ENCODE measurements at regions not wholly inside any gene's neighbourhood (a gene's known extent, or its start where the extent isn't known, plus 50 kb on each side); places are given as distances from the start of the nearest gene placed in this dataset.

GRCh38 chr14:44829021-44829420 lies 132.7 kb downstream of the KLHL28 start:
- Histone ChIP-seq H3K27me3 (ENCODE audit: control insufficient read depth, low read length) (no peaks in the 10 kb centered on the region; the same call in 1 of the 2 replicates), H3K79me2 (ENCODE audit: control insufficient read depth, low read length) (no peaks in the 10 kb centered on the region), H3K36me3 (ENCODE audit: control insufficient read depth, low read length) (no peaks in the 10 kb centered on the region), H3K9me2 (replicated peaks; ENCODE audit: control insufficient read depth, low read length) (no peaks in the 10 kb centered on the region), H4K20me1 (ENCODE audit: control insufficient read depth, insufficient read depth, low read depth, low read length) (no peaks in the 10 kb centered on the region), H3K4me2 (ENCODE audit: low read length) (no peak overlapping the region), H3F3A (ENCODE audit: control insufficient read depth, insufficient read depth) (no peaks in the 10 kb centered on the region), H3K27ac (ENCODE audit: low read depth, low read length) (no peak overlapping the region), H3K4me3 (ENCODE audit: low read length) (no peak overlapping the region), H3K9me3 (ENCODE audit: control insufficient read depth, insufficient read depth, low read length) (no peaks in the 10 kb centered on the region), H3K4me1 (ENCODE audit: control insufficient read depth, low read length) (no peaks in the 10 kb centered on the region)
- TF ChIP-seq, protein P1, sequence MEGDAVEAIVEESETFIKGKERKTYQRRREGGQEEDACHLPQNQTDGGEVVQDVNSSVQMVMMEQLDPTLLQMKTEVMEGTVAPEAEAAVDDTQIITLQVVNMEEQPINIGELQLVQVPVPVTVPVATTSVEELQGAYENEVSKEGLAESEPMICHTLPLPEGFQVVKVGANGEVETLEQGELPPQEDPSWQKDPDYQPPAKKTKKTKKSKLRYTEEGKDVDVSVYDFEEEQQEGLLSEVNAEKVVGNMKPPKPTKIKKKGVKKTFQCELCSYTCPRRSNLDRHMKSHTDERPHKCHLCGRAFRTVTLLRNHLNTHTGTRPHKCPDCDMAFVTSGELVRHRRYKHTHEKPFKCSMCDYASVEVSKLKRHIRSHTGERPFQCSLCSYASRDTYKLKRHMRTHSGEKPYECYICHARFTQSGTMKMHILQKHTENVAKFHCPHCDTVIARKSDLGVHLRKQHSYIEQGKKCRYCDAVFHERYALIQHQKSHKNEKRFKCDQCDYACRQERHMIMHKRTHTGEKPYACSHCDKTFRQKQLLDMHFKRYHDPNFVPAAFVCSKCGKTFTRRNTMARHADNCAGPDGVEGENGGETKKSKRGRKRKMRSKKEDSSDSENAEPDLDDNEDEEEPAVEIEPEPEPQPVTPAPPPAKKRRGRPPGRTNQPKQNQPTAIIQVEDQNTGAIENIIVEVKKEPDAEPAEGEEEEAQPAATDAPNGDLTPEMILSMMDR (IDR thresholded peaks at IDR 0.05; ENCODE audit: low read depth, low read length, poor library complexity, severe bottlenecking): no peak
- no peak for TF ChIP-seq EZH2phosphoT487 (IDR thresholded peaks at IDR 0.05; ENCODE audit: borderline replicate concordance, low read length)

DNA sequence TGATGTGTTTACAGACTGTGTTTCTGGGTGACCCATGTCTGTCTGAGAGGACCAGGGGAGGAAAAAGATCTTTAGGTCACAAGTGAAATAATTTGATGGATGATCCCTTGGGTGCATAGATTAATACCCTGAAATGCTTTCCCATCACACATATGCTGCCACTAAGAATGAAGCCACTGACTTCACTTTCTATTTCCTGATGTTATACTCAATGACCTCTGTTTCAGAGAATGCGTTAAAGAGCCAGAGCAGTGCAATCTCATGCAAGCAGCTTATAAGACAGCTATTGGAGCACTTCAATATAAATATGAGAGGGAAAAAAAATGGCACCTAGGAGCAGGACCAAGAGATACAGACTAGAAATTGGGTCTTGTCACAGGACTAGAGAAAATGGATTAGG lies 133.7 kb downstream of the KLHL28 start:
- Histone ChIP-seq H3K27ac (ENCODE audit: low read depth, low read length) (no peak overlapping the region), H4K20me1 (ENCODE audit: control insufficient read depth, insufficient read depth, low read depth, low read length) (no peaks in the 10 kb centered on the region)
- no peak for TF ChIP-seq EZH2phosphoT487 (IDR thresholded peaks at IDR 0.05; ENCODE audit: borderline replicate concordance, low read length)
- TF ChIP-seq, protein P1 (IDR thresholded peaks at IDR 0.05; ENCODE audit: low read depth, low read length, poor library complexity, severe bottlenecking): no peak

DNA sequence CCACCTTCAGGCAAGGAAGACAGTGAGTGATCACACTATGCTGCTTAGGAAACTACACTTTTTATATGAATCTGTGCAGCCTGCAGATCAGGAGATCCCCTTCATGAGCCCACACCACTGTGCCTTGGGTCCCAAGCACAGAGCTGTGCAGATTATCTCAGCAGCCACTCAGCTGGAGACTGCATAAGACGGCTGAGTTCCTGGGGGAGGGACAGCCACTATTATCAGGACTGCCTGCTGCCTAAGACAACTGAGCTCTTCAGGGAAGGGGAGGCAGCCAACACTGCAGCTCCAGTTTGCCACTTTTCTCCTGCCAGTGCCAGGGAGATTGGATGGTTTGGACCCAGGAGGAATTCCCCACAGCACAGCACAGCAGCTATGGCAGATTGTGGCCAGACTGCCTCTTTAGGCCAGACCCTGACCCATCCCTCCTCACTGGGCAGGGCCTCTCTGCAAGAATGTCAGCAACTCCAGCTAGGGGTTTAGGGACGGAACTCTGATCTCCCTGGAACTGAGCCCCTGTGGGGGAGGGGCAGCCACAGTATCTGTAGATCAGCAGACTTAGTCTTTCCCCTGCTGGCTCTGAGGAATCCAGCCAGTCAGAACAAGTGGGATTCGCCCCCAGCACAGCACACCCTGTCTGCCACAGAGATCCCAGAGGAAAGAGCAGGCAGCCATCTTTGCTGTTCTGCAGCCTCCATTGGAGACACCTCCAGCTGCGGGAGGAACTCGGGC lies 141.3 kb downstream of the KLHL28 start:
- H3K27ac ChIP-seq (ENCODE audit: low read depth, low read length): no peak overlapping the region
- no peaks in the 10 kb centered on the region for H3K79me2 ChIP-seq (ENCODE audit: control insufficient read depth, low read length)
- H3K9me2 ChIP-seq (replicated peaks; ENCODE audit: control insufficient read depth, low read length): no peaks in the 10 kb centered on the region
- H3K4me1 ChIP-seq (ENCODE audit: control insufficient read depth, low read length): no peaks in the 10 kb centered on the region
- 0 out of 2 replicates have a peak, but pooled peaks cover 7% of the 10 kb centered on the region for H3K27me3 ChIP-seq (ENCODE audit: control insufficient read depth, low read length)
- H4K20me1 ChIP-seq (ENCODE audit: control insufficient read depth, insufficient read depth, low read depth, low read length): no peaks in the 10 kb centered on the region
- TF ChIP-seq, protein P1 (IDR thresholded peaks at IDR 0.05; ENCODE audit: low read depth, low read length, poor library complexity, severe bottlenecking): no peak
- TF ChIP-seq EZH2phosphoT487 (IDR thresholded peaks at IDR 0.05; ENCODE audit: borderline replicate concordance, low read length): no peak
- no peaks in the 10 kb centered on the region for H3K36me3 ChIP-seq (ENCODE audit: control insufficient read depth, low read length)
- H3K4me2 ChIP-seq (ENCODE audit: low read length): no peak overlapping the region
- no peaks in the 10 kb centered on the region for H3K9me3 ChIP-seq (ENCODE audit: control insufficient read depth, insufficient read depth, low read length)
- no peaks in the 10 kb centered on the region for H3F3A ChIP-seq (ENCODE audit: control insufficient read depth, insufficient read depth)
- H3K4me3 ChIP-seq (ENCODE audit: low read length): no peak overlapping the region

More for the DNA sequence above, 133.7 kb downstream of the KLHL28 start:
- H3K4me1 ChIP-seq (ENCODE audit: control insufficient read depth, low read length): no peaks in the 10 kb centered on the region
- H3K27me3 ChIP-seq (ENCODE audit: control insufficient read depth, low read length): no peaks in the 10 kb centered on the region
- H3K36me3 ChIP-seq (ENCODE audit: control insufficient read depth, low read length): no peaks in the 10 kb centered on the region
- no peaks in the 10 kb centered on the region for H3K9me3 ChIP-seq (ENCODE audit: control insufficient read depth, insufficient read depth, low read length)
- H3K9me2 ChIP-seq (replicated peaks; ENCODE audit: control insufficient read depth, low read length): no peaks in the 10 kb centered on the region
- no peak overlapping the region for H3K4me3 ChIP-seq (ENCODE audit: low read length)
- H3K4me2 ChIP-seq (ENCODE audit: low read length): no peak overlapping the region
- no peaks in the 10 kb centered on the region for H3F3A ChIP-seq (ENCODE audit: control insufficient read depth, insufficient read depth)
- no peaks in the 10 kb centered on the region for H3K79me2 ChIP-seq (ENCODE audit: control insufficient read depth, low read length)

Data from DOHH2 (cell line).